ENCODE measurements at regions not wholly inside any gene's neighbourhood (a gene's known extent, or its start where the extent isn't known, plus 50 kb on each side); places are given as distances from the start of the nearest gene placed in this dataset.

GRCh38 chr9:14424289-14424688, 110.3 kb upstream of the NFIB start (continued):
- TF ChIP-seq PRDM10 (IDR thresholded peaks at IDR 0.05; ENCODE audit: partially characterized antibody) = no peak
- no peak for TF ChIP-seq PTBP1 (IDR thresholded peaks at IDR 0.05; ENCODE audit: low read depth, low read length)

GRCh38 chr9:14423815-14424261, 109.9 kb upstream of the NFIB start:
- no peaks in the 10 kb centered on the region for H3K9me1 ChIP-seq (ENCODE audit: control insufficient read depth, insufficient read depth, low read length)
- H3K27me3 ChIP-seq (ENCODE audit: control insufficient read depth in 2 of 2, insufficient read depth in 2 of 2, low read length in 2 of 2) = no peaks in the 10 kb centered on the region
- H3K27ac ChIP-seq (ENCODE audit: extremely low read depth, low read depth, low read length) = no peak overlapping the region
- H3K4me2 ChIP-seq (ENCODE audit: insufficient read depth, low read length) = no peak overlapping the region
- H3K4me3 ChIP-seq = no peak overlapping the region
- ChIA-PET POLR2A (no interaction called here), CTCF (ENCODE audit: low intra/inter-chr PET ratio) (no interaction called here)
- intact Hi-C loops (cut with micrococcal nuclease) = no loop called here
- FAIRE-seq (no peak), DNase-seq (ENCODE audit: extremely low read depth in 1 of 4, low spot score in 3 of 4) (no peak), ATAC-seq (no peak)
- H4K20me1 ChIP-seq (replicated peaks; ENCODE audit: control insufficient read depth, insufficient read depth, low read length) = no peaks in the 10 kb centered on the region
- 30% methylated on average over 6 of the region's 6 CpGs for WGBS (ENCODE audit: insufficient coverage, low coverage, missing lambda C conversion rate)
- BruUV-seq (replicated peaks) = no TSS peak
- H3K9me3 ChIP-seq (replicated peaks; ENCODE audit: control insufficient read depth, insufficient read depth, low read depth, low read length) = no peaks in the 10 kb centered on the region
- H2AFZ ChIP-seq (ENCODE audit: low read depth, low read length) = no peak overlapping the region
- H3K9ac ChIP-seq (ENCODE audit: insufficient read depth in 1 of 2, low read depth in 2 of 2, low read length in 2 of 2) = no peak overlapping the region
- H3K4me1 ChIP-seq (replicated peaks in 1 of 2; ENCODE audit: control insufficient read depth in 2 of 2, insufficient read depth in 2 of 2, low read length in 2 of 2) = no peaks in the 10 kb centered on the region; a peak in 1 of 5 replicates
- no peaks in the 10 kb centered on the region for H3K79me2 ChIP-seq (ENCODE audit: control insufficient read depth, insufficient read depth, low read length)
- H3K36me3 ChIP-seq (ENCODE audit: control insufficient read depth, insufficient read depth, low read length) = no peaks in the 10 kb centered on the region
- in situ Hi-C loops (cut with MboI) = no loop called here
- TF ChIP-seq ZBTB40 (IDR thresholded peaks at IDR 0.05) (no peak), ZBTB40 (CRISPR knock-in tag; IDR thresholded peaks at IDR 0.05) (no peak), GABPB2 (CRISPR knock-in tag; conservative IDR thresholded peaks at IDR 0.05) (no peak), ZNF175 (CRISPR knock-in tag; IDR thresholded peaks at IDR 0.05; ENCODE audit: low read depth) (no peak), YBX1 (IDR thresholded peaks at IDR 0.05) (no peak), TCFL5 (CRISPR knock-in tag; conservative IDR thresholded peaks at IDR 0.05) (no peak), DACH1 (IDR thresholded peaks at IDR 0.05; ENCODE audit: partially characterized antibody) (no peak), COPS2 (conservative IDR thresholded peaks at IDR 0.05) (no peak)

Measured in K562 (cell line).